Skeletal muscle tissue (tissue), 3 donors: ENCODE measurements at regions not wholly inside any gene's neighbourhood (a gene's known extent, or its start where the extent isn't known, plus 50 kb on each side); places are given as distances from the start of the nearest gene placed in this dataset.
"Not testable (repeated sequence)": the region's sequence is repeated elsewhere in the genome, so short reads cannot be mapped to it uniquely, and the experiment has no call there.

ENCODE experiments used
- H3K27ac ChIP-seq: one replicate; pipeline ENCODE4 v1.7.0; 2013; ENCODE audit warnings: mild to moderate bottlenecking, low read depth, low read length, inconsistent platforms
- H3K27me3 ChIP-seq, 3 donors: one replicate each; pipeline ENCODE4 v1.7.0; 2013; ENCODE audit warnings: low read length in 3 of 3; ENCODE audit not compliant: control insufficient read depth in 3 of 3, insufficient read depth in 3 of 3
- H3K36me3 ChIP-seq, 3 donors: one replicate each; pipeline ENCODE4 v1.7.0; 2013; ENCODE audit warnings: low read length in 3 of 3; ENCODE audit not compliant: control insufficient read depth in 3 of 3, insufficient read depth in 3 of 3
- H3K4me1 ChIP-seq, 3 donors: one replicate each; pipeline ENCODE4 v1.7.0; 2013; ENCODE audit warnings: low read length in 3 of 3, mild to moderate bottlenecking in 3 of 3; ENCODE audit not compliant: control insufficient read depth in 3 of 3, insufficient read depth in 3 of 3
- H3K4me3 ChIP-seq, 3 donors: one replicate each; pipeline ENCODE4 v1.7.0; 2013; ENCODE audit warnings: low read length in 3 of 3
- H3K9ac ChIP-seq, 3 donors: one replicate each; pipeline ENCODE4 v1.7.0; 2013; ENCODE audit warnings: low read length in 3 of 3, mild to moderate bottlenecking in 3 of 3, moderate library complexity in 2 of 3, low read depth in 1 of 3
- H3K9me3 ChIP-seq, 3 donors: one replicate each; pipeline ENCODE4 v1.7.0; 2013; ENCODE audit warnings: low read length in 3 of 3; ENCODE audit not compliant: control insufficient read depth in 3 of 3
- donor health status: Osteomylitis.

- no peak overlapping the region for H3K4me3 ChIP-seq
- no peaks in the 10 kb centered on the region for H3K27me3 ChIP-seq
- H3K4me1 ChIP-seq = no peaks in the 10 kb centered on the region
- H3K9me3 ChIP-seq = no peaks in the 10 kb centered on the region
- no peak overlapping the region for H3K27ac ChIP-seq
- H3K9ac ChIP-seq = no peak overlapping the region
- no peaks in the 10 kb centered on the region for H3K36me3 ChIP-seq
Measured at GRCh38 chr14:40371011-40371410, 938.8 kb upstream of the FBXO33 start.

- Histone ChIP-seq H3K4me1 (no peaks in the 10 kb centered on the region), H3K9ac (no peak overlapping the region), H3K27ac (no peak overlapping the region), H3K9me3 (no peaks in the 10 kb centered on the region), H3K27me3 (no peaks in the 10 kb centered on the region), H3K36me3 (no peaks in the 10 kb centered on the region), H3K4me3 (no peak overlapping the region)
Measured at GRCh38 chr14:40368314-40368713, 936.1 kb upstream of the FBXO33 start.

- Histone ChIP-seq H3K9ac (no peak overlapping the region), H3K4me1 (no peaks in the 10 kb centered on the region), H3K27me3 (no peaks in the 10 kb centered on the region), H3K36me3 (no peaks in the 10 kb centered on the region), H3K4me3 (no peak overlapping the region), H3K9me3 (no peaks in the 10 kb centered on the region), H3K27ac (no peak overlapping the region)
Measured at GRCh38 chr14:40367717-40368116, 935.5 kb upstream of the FBXO33 start.

GRCh38 chr14:40365305-40365704, 933.1 kb upstream of the FBXO33 start:
- H3K9ac ChIP-seq = no peak overlapping the region
- no peaks in the 10 kb centered on the region for H3K4me1 ChIP-seq
- H3K27ac ChIP-seq = no peak overlapping the region
- no peaks in the 10 kb centered on the region for H3K27me3 ChIP-seq
- H3K9me3 ChIP-seq = no peaks in the 10 kb centered on the region
- no peak overlapping the region for H3K4me3 ChIP-seq
- H3K36me3 ChIP-seq = no peaks in the 10 kb centered on the region

GRCh38 chr14:40362856-40363255, 930.6 kb upstream of the FBXO33 start:
- Histone ChIP-seq H3K27me3 (no peaks in the 10 kb centered on the region), H3K36me3 (no peaks in the 10 kb centered on the region), H3K4me1 (no peaks in the 10 kb centered on the region), H3K4me3 (no peak overlapping the region), H3K27ac (no peak overlapping the region), H3K9me3 (no peaks in the 10 kb centered on the region), H3K9ac (no peak overlapping the region)

- Histone ChIP-seq H3K36me3 (no peaks in the 10 kb centered on the region), H3K27me3 (no peaks in the 10 kb centered on the region), H3K27ac (no peak overlapping the region), H3K4me1 (no peaks in the 10 kb centered on the region), H3K9ac (no peak overlapping the region), H3K9me3 (no peaks in the 10 kb centered on the region), H3K4me3 (no peak overlapping the region)
Measured at GRCh38 chr14:40354754-40355153, 922.5 kb upstream of the FBXO33 start.

- not testable (repeated sequence) for H3K9me3 ChIP-seq, H3K27ac ChIP-seq
Measured at GRCh38 chr14:40348104-40348503, 915.9 kb upstream of the FBXO33 start.

GRCh38 chr14:40347675-40348074, 915.4 kb upstream of the FBXO33 start:
- no peaks in the 10 kb centered on the region for H3K4me1 ChIP-seq
- no peaks in the 10 kb centered on the region for H3K36me3 ChIP-seq
- H3K4me3 ChIP-seq = no peak overlapping the region
- H3K9me3 ChIP-seq = no peaks in the 10 kb centered on the region
- no peak overlapping the region for H3K27ac ChIP-seq
- no peaks in the 10 kb centered on the region for H3K27me3 ChIP-seq
- no peak overlapping the region for H3K9ac ChIP-seq

More at GRCh38 chr14:40348104-40348503, 915.9 kb upstream of the FBXO33 start:
- H3K4me3 ChIP-seq, H3K36me3 ChIP-seq, H3K27me3 ChIP-seq, H3K4me1 ChIP-seq, H3K9ac ChIP-seq: not testable (repeated sequence)

GRCh38 chr14:40346275-40346674, 914.0 kb upstream of the FBXO33 start:
- Histone ChIP-seq H3K9me3 (no peaks in the 10 kb centered on the region), H3K36me3 (no peaks in the 10 kb centered on the region), H3K9ac (no peak overlapping the region), H3K27ac (no peak overlapping the region), H3K27me3 (no peaks in the 10 kb centered on the region), H3K4me3 (no peak overlapping the region), H3K4me1 (no peaks in the 10 kb centered on the region)

- Histone ChIP-seq H3K9ac (no peak overlapping the region), H3K9me3 (no peaks in the 10 kb centered on the region), H3K27me3 (no peaks in the 10 kb centered on the region), H3K4me3 (no peak overlapping the region), H3K4me1 (no peaks in the 10 kb centered on the region), H3K27ac (no peak overlapping the region), H3K36me3 (no peaks in the 10 kb centered on the region)
Measured at GRCh38 chr14:40345334-40345733, 913.1 kb upstream of the FBXO33 start.

- Histone ChIP-seq H3K27me3 (no peaks in the 10 kb centered on the region), H3K36me3 (no peaks in the 10 kb centered on the region), H3K4me3 (no peak overlapping the region), H3K27ac (no peak overlapping the region), H3K4me1 (no peaks in the 10 kb centered on the region), H3K9me3 (no peaks in the 10 kb centered on the region), H3K9ac (no peak overlapping the region)
Measured at GRCh38 chr14:40340708-40341107, 908.5 kb upstream of the FBXO33 start.
